GM18507 (cell line): ENCODE measurements at regions not wholly inside any gene's neighbourhood (a gene's known extent, or its start where the extent isn't known, plus 50 kb on each side); places are given as distances from the start of the nearest gene placed in this dataset.
"Not testable (repeated sequence)": the region's sequence is repeated elsewhere in the genome, so short reads cannot be mapped to it uniquely, and the experiment has no call there.

ENCODE experiments used
- DNase-seq: peaks from one replicate; pipeline ENCODE4 v3.0.0; 2011; ENCODE audit warnings: low read depth; ENCODE audit not compliant: insufficient read length; ENCODE audit errors: extremely low spot score
- FAIRE-seq: peaks from 2 replicates; lab custom pipeline; 2011; peaks lifted over from hg19 to GRCh38; lab: Jason Lieb, UNC

DNA sequence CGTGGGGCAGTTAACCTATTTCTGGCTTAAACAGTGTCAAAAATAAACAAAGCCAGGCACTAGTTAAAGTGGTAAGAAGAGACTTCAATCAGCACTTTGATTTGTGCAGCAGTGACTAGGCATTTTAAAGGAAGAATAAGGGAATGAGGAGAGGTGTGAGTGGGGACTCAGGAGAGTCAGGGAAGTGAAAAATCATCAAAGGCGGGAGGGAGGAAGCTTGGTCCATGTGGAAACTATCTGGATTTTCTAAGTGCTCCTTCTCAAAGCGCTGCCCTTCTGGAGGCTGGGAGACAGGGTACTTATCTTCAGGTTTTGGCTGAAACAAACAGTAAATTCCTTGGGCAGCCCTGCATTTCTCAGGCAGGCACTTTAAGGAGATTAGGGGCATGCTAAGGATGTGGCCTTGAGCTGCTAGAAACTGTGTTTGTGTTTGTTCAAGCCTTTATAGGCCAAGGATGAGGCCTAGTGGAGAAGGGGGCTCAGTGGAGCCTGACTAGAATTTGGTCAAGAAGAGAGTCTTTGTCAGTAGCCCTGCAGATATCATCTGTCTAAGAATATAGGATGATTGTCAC is 486.5 kb downstream of the SIPA1L2 start:
- DNase-seq, result no peak
- FAIRE-seq, result no peak

DNA sequence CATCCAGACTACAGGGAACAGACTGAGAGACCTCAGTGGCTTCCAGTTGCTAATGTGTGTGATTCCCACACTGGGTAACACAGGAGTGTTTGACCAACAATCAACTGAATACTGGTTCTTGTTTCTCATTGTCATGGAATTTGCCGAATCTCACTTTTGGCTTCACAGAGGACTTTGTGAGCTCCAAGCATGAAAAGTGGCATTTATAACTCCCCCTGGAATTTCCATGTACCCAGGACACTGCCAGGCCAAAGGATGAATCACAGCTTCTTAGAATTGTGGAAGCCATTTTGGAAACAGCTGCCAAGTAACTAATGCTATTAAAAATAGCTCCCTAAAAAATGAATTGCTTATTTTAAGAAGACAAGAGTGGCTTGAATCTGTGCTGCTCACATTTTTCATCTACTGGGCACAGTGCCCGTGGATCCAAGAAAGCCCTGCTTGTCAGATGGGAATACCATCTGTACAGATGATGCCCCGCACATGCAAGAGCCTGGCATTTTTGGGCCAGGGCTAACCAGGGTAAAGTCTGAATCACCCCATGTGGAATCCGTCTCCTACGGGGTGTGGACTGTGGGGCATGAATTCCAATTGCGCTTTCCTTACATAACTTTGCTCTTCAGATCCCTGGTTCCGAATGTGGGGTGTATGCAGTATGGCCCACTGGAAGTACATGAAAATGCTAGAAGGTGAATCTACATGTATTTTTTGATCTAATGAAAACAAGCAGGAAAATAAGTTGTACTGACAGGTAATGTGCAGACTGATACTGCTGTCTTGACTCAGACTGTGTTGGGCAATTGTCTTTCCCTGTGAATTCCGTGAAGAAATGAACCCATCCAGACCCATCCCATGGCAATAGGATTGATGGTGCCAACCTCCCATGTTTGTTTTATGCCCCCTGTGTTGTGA is 487.3 kb downstream of the SIPA1L2 start:
- no peak for FAIRE-seq
- DNase-seq, result no peak

DNA sequence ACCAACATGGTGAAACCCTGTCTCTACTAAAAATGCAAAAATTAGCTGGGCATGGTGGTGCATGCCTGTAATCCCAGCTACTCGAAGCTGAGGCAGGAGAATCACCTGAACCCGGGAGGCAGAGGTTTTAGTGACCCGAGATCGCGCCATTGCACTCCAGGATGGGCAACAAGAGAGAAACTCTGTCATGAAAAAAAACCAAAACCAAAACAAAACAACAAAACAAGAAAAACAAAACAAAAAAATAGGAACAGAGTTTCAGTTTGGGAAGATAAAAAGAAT is 488.8 kb downstream of the SIPA1L2 start:
- not testable (repeated sequence) for DNase-seq, FAIRE-seq

DNA sequence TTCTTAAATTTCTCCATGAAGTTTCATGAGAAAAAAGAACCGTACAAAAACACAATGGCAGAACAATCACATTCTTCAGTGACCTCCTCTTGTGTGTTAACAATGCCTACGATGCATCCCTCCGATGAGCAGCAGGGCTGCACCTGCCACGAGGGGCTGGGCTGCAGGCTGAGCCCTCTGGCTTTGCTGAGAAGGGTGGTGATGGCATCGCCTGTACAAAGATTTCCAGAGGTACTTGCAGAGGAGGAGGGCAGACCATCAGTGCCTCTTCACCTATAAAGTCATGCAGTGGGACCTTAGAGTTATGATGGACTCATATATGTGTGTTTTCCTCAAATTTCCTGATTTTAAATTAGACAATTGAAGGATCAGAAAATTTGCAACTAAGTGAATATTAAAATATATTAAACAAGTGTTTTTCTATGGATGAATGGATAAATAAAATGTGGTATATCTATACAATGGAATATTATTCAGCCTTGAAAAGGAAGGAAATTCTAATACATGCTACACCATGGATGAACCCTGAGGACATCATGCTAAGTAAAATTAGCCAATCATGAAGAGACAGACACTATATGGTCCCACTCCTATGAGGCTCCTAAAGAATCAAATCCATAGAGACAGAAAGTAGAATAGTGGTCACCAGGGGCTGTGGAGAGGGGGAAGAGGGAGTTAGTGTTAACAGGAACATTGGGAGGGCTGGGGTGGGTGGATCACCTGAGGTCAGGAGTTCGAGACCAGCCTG is 489.3 kb downstream of the SIPA1L2 start:
- FAIRE-seq (no peak), DNase-seq (no peak)

DNA sequence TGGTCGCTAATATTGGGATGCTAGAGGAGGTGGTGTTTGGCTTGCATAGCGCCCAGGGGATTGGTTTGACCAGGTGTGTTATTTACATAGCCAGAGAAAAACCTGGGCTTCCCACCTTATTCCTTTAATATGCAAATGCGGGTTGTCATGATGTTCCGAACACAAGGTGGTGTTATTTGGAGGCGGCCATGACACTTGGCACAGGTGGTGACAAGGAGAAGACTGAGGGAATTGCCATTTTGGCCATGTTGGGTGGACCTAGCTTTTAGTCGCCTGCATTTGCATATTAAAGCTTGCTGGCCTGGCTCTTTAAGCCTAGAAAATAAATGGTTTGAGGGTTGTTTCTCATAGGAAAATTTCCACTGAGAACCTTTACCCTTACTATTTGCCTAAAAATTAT is 490.5 kb downstream of the SIPA1L2 start:
- no peak for DNase-seq
- FAIRE-seq, result no peak

DNA sequence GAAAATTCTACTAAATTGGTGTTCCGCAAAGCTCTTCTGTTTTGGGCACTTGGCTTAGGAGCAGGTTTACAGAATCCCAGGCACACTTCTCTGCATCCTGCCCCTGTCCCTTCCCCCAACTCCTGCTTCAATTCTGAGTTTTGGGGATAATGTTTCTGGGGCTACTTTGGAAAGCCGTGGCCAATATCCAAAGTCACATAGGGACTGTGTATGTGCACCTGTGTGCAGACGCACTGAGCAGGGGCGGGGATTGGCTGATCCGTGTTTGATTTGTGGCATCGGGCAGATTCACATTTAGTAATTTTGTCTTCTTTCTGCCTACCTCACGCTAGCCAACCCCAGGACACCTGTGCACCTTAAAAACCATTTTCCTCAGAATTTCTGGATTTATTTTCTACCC is 491.9 kb downstream of the SIPA1L2 start:
- FAIRE-seq (no peak), DNase-seq (no peak)

DNA sequence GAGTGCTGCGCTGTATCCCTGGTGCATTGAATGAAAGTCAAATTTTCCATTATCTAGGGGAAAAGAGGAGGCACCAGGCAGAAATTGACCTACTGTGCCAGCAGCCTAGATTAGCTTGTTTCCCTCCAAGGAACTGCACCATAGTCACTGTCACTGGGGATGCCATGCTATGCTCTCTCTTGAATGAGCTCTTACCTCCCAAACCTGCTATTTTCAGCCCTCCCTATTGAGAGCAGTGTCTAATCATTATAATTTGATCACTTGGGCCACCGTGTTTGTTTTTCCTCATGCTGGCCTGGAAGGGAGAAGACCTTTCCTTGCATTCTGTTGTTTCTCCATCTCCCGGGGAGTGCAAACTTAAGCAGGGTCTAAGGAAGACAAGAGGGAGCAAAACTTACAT is 492.9 kb downstream of the SIPA1L2 start:
- DNase-seq (no peak), FAIRE-seq (no peak)

DNA sequence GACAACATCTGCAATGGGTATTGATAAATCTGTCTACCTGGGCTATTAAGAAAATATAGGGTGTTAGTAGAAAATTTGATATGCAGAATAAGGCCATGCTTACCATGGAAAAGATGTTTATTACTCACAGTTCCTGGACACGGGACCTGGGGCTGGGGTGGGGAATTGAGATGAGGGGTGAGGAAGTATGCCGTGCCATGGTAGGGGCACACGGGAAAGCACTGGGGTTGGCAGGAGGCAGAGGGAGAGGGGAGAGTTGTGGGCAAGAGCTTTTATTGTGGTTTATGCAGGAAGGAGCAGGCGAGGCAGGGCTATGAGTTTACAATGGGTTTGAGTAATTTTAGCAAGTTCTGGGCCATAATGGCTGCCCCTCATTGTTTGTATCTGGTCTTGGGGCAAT is 493.8 kb downstream of the SIPA1L2 start:
- no peak for DNase-seq
- no peak for FAIRE-seq

DNA sequence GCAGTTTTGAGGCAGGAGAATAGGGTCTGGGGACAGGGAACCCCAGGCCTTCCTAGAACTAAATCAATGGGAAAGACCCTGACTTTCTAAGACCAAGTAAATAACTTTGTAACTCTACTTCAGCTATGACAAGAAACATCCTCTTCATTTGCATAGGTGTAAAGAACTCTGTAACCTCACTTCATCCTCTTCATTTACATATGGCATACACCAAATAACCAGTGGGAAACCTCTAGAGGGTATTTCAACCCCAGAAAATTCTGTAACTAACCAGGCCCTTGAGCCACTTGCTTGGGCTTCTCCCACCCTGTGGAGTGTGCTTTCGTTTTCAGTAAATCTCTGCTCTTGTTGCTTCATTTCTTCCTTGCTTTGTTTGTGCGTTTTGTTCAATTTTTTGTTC is 495.6 kb downstream of the SIPA1L2 start:
- FAIRE-seq, result no peak
- DNase-seq, result no peak

DNA sequence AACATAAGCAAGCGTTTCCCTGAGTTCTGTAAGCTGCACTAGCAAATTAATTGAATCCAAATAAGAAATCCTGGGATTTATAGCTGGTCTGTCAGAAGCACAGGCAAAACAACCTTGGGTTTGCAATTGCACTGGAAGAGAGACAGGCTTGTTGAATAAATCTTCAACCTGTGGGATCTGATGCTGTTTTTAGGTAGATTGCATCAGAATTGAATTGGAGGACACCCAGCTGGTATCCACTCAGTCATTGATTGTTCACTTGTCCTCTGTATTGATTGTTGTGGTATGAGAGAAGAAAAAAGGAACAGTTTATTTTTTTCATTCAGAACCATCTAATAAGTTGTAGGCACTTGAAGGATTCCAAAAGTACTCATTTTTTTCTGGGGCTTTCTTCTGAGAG is 497.4 kb downstream of the SIPA1L2 start:
- DNase-seq (no peak), FAIRE-seq (no peak)

DNA sequence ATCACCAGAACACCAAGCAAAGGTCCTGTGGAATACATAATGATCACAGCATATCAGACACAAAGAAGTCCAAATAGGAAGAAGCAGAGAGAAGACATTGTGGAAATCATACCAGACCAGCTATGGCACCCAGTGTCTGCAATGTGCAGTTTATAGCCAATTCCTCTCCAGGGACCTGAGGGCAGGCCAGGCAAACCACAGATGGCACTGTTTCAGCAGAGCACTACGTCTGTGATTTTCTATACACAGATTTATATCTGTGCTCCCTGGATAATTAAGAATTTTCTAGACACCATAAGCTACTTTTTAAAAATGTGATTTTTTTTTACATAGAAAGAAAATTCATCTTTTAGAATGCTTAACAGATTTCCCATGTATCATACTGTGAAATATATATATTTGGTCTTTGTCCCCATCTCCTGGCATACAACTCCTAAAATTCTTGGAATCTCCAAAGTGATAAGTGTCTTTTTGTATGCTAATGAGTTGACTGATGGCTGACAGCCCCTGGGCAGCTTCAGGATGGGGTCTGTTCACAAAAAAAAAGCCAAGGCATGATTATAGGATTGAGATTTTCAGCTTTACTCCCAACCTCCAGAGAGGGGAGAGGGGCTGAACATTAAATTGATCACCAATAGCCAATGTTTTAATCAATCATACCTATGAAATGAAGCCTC is 498.1 kb downstream of the SIPA1L2 start:
- no peak for FAIRE-seq
- no peak for DNase-seq

DNA sequence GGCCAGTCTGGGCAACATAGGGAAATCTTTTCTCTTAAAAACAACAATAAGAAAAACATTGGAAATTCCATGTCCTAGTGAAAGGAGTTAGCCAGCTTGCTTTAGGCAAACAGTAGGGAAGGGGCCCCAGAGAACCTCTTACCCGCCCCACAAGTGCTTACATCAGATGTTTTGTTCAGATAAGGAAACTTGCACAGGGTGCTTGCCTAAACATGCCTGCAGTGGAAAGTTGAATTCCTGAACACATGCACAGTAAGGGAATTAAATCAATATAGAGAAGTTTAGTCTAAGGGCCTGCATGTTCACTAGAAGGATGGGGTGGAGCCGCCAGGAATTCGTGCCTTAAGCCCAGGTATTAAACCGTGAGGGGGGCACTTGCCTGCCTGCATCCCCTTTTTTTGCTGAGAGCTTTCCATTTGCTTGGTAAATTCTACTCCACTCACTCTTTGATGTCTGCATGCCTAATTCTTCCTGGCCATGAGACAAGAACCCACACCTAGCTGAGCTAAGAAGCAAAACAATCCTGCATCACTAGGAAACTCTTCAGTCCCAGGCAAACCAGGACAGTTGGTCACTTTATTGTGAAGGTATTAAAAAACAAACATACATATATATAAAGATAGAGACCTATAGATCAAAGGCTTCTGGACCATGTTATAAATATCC is 499.0 kb downstream of the SIPA1L2 start:
- no peak for FAIRE-seq
- DNase-seq, result no peak

DNA sequence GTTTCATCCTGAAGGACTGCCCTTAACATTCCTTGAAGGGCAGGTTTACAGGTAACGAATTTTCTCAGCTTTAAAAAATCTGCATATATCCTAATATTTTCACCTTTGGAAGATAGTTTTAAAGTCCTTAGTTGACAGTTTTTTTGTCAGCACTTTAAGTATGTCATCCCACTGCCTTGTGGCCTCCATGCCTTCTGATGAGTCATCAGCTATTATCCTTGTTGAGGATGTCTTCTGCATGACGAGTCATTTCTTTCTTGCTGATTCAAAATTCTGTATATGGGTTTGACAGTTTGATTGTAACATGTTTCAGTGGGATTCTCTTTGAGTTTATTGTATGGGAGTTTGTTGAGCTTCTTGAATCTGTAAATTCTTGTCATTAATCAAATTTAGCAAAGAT is 500.6 kb downstream of the DISC1 start:
- DNase-seq (no peak), FAIRE-seq (no peak)

DNA sequence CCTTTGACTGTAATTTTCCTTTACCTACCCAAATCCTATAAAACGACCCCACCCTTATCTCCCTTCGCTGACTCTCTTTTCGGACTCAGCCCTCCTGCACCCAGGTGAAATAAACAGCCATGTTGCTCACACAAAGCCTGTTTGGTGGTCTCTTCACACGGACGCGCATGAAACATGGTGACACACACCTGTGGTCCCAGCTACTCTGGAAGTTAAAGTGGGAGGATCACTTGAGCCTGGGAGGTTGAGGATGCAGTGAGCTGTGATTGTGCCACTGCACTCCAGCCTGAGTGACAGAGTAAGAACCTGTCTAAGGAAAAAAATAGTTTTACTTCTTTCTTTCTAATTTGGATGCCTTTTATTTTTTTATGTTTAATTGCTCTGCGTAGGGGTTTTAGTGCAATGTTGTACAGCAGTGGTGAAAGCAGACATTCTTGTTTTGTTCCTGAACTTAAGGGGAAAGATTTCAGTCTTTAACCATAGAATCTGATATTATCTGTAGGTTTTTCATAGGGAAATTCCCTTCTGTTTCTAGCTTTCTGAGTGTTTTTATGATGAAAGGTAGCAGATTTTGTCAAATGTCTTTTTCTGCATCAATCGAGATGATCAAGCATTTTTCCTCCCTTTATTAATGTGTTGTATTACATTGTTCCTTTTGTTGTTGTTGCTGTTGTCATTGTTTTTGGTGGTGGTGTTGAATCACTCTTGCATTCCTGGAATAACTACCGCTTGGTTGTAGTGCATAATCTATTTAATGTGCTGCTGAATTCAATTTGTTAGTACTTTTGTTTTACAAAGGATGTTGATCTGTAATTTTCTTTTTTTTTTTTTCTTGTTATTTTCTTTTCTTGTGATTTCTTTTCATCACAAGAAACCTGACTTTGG is 497.4 kb downstream of the DISC1 start:
- FAIRE-seq, result no peak
- no peak for DNase-seq

DNA sequence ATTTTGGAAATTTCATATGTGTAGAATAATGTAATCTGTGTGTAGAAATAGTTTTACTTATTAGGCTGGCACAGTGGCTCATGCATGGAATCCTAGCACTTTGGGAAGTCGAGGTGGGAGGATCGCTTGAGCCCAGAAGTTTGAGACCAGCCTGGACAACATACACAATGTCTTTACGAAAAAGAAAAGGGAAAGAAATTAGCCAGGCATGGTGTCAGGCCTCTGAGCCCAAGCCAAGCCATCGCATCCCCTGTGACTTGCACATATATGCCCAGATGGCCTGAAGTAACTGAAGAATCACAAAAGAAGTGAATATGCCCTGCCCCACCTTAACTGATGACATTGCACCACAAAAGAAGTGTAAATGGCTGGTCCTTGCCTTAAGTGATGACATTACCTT is 491.3 kb downstream of the DISC1 start:
- not testable (repeated sequence) for FAIRE-seq, DNase-seq

DNA sequence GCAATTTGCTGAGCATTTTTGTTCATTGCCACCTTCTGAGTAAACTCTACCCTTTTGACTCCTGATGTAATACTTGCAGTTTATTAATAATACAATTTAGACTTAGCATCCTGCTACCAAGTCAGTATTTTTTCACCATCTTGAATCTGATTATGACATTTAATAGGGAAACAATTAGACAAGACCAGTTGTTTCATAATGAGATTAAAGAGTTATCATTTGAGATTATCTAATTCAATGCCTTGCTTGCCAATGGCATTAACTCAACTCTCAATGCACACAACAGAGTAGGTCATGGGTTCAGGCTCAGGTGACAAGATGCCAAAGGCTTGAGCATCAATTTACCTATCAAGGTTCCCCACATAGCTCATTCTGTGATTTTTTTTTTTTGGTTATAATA is 488.4 kb downstream of the DISC1 start:
- DNase-seq (no peak), FAIRE-seq (no peak)

DNA sequence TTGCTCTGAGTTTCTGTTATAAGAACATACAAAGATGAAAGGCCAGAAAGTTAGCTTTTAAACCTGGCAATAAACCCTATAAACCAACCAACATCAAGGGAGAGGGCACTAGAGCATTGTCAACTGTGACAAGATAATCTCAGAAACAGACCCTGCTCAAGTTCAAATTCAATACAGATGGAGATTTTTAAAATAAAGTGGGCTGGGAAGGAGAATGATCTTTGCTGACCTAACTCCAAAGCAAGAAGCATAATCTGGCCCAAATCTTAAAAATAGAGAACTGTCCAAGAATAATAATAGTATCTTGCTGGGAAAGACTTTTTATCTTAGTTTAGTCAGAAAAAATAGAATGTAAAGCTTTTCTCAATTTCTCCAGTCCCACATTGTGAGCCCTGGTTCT is 485.5 kb downstream of the DISC1 start:
- no peak for DNase-seq
- no peak for FAIRE-seq

DNA sequence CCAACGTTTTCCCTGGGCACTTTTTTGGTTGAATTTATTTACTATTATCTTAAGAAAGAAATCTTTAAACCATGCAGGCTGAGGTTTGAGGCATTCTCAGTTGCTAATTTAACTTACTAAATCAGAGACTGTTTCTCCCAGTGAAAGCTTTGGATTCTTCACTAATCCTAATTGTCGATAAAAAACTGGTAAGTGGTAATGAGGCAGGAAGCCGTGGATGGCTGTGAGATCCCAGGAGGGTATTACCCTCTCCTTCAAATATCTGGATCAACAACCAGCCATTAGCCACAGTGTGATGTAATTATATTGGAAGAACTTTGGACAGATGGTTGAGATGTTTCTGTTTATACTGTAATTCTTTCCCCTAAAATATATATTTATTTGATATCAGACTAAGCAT is 485.0 kb downstream of the DISC1 start:
- no peak for DNase-seq
- FAIRE-seq, result no peak
